Peyer's patch (tissue), 4 donors: ENCODE measurements at regions not wholly inside any gene's neighbourhood (a gene's known extent, or its start where the extent isn't known, plus 50 kb on each side); places are given as distances from the start of the nearest gene placed in this dataset.

Experiments
- POLR2A ChIP-seq, 2 donors: fragments of 450-650 bp; IDR thresholded peaks; one replicate each; pipeline ENCODE4 v1.5.1; 2017; ENCODE audit warnings: antibody characterized with exemption in 2 of 2, mild to moderate bottlenecking in 2 of 2, moderate library complexity in 2 of 2
- TF ChIP-seq, protein P1 (sequence below), 6 experiments: fragments of 450-650 bp in 4 of 6; fragments of 200-600 bp in 2 of 6; sonication (generic) in 1 of 6; IDR thresholded peaks; one replicate each; pipeline ENCODE4 v1.5.1; 2017 to 2019; ENCODE audit warnings: antibody characterized with exemption in 6 of 6, mild to moderate bottlenecking in 3 of 6, moderate library complexity in 1 of 6

DNA sequence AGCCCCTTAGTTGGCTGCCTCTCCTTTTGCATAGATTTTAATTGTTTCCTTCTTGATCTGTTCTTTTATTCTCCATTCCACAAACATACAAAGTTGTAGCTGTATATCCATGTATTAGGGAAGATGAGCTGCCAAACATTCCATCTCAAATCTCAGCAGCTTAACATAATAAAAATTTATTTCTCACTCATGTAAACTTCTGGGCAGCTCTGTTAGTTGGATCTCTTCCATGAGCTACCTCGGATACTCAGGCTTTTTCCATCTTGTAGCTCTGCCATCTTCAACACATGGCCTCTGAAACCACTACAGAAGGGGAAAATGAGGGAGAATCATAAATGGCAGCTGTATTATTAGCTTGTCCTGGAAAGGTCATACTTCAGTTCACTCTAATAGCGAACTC, 149.4 kb upstream of the BMP2 start:
- TF ChIP-seq, protein P1, sequence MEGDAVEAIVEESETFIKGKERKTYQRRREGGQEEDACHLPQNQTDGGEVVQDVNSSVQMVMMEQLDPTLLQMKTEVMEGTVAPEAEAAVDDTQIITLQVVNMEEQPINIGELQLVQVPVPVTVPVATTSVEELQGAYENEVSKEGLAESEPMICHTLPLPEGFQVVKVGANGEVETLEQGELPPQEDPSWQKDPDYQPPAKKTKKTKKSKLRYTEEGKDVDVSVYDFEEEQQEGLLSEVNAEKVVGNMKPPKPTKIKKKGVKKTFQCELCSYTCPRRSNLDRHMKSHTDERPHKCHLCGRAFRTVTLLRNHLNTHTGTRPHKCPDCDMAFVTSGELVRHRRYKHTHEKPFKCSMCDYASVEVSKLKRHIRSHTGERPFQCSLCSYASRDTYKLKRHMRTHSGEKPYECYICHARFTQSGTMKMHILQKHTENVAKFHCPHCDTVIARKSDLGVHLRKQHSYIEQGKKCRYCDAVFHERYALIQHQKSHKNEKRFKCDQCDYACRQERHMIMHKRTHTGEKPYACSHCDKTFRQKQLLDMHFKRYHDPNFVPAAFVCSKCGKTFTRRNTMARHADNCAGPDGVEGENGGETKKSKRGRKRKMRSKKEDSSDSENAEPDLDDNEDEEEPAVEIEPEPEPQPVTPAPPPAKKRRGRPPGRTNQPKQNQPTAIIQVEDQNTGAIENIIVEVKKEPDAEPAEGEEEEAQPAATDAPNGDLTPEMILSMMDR (IDR thresholded peaks at IDR 0.05), result no peak
- TF ChIP-seq POLR2A (IDR thresholded peaks at IDR 0.05), result no peak
